A549 (cell line): ENCODE measurements at regions not wholly inside any gene's neighbourhood (a gene's known extent, or its start where the extent isn't known, plus 50 kb on each side); places are given as distances from the start of the nearest gene placed in this dataset.

Experiments
- ATAC-seq, 2 experiments: fragments of 200-7000 bp in 1 of 2; fragments of >200 bp in 1 of 2; cut with Nextera tagmentation in 1 of 2; cut with Tn5 transposase in 1 of 2; 3 replicates each; pipeline versions ENCODE4 v1.8.0 to v1.9.1; 2018 to 2020; ENCODE audit warnings: mild to moderate bottlenecking in 1 of 2, moderate library complexity in 1 of 2
- CTCF ChIA-PET: fragments of 300-600 bp; sonication (Branson Sonifier 250); formaldehyde crosslinking; extraction: SDS; loops from one replicate; lab custom pipeline; 2021; ENCODE audit warnings: antibody characterized with exemption, inconsistent platforms; lab: Yijun Ruan, JAX
- POLR2A ChIA-PET: fragments of 350-600 bp; formaldehyde crosslinking; extraction: SDS; loops from one replicate; lab custom pipeline; 2021; ENCODE audit warnings: antibody characterized with exemption, inconsistent platforms; lab: Yijun Ruan, JAX
- DNase-seq, 2 experiments: peaks; one replicate each; pipeline versions ENCODE4 v3.0.0 to v3.0.0-alpha.2; 2011 to 2016; ENCODE audit warnings: low read depth in 1 of 2, low spot score in 1 of 2
- FAIRE-seq: peaks from 2 replicates; lab custom pipeline; 2011; peaks lifted over from hg19 to GRCh38; lab: Jason Lieb, UNC
- H3K27ac ChIP-seq, 2 experiments: fragments of >200 bp; sonication (Bioruptor Twin); formaldehyde crosslinking; 3 replicates each; pipeline ENCODE4 v1.5.1; 2016 to 2017
- H3K4me1 ChIP-seq: fragments of >200 bp; sonication (Bioruptor Twin); formaldehyde crosslinking; 3 replicates; pipeline ENCODE4 v1.6.1; 2016
- H3K4me2 ChIP-seq: fragments of >200 bp; sonication (Bioruptor Twin); formaldehyde crosslinking; 3 replicates; pipeline ENCODE4 v1.6.1; 2016
- H3K4me3 ChIP-seq: fragments of >200 bp; sonication (Bioruptor Twin); formaldehyde crosslinking; 3 replicates; pipeline ENCODE4 v1.5.1; 2016
- H3K9me3 ChIP-seq: fragments of >200 bp; sonication (Bioruptor Twin); formaldehyde crosslinking; 3 replicates; pipeline ENCODE4 v1.6.1; 2016
- CHD4 ChIP-seq: fragments of 200-600 bp; sonication (generic); IDR thresholded peaks from 2 replicates; pipeline ENCODE4 v1.6.1; 2016; ENCODE audit warnings: antibody characterized with exemption, mild to moderate bottlenecking, borderline replicate concordance
- CTCF ChIP-seq: fragments of >200 bp; sonication (Bioruptor Twin); formaldehyde crosslinking; IDR thresholded peaks from 3 replicates; pipeline ENCODE4 v1.5.1; 2016
- E2F6 ChIP-seq: IDR thresholded peaks from 2 replicates; pipeline ENCODE4 v1.6.1; 2012; ENCODE audit warnings: low read depth, borderline replicate concordance
- EHF ChIP-seq: fragments of 250-450 bp; sonication (Bioruptor Pico); IDR thresholded peaks from 2 replicates; pipeline ENCODE4 v1.5.0; 2020; ENCODE audit warnings: mild to moderate bottlenecking
- ESRRA ChIP-seq: fragments of 150-350 bp; IDR thresholded peaks from 2 replicates; pipeline ENCODE4 v1.6.1; 2014; ENCODE audit warnings: mild to moderate bottlenecking, low read length, borderline replicate concordance
- HDAC2 ChIP-seq: fragments of 200-600 bp; sonication (generic); IDR thresholded peaks from 2 replicates; pipeline ENCODE4 v1.6.1; 2016
- HMGXB4 ChIP-seq: fragments of 250-450 bp; sonication (Bioruptor Pico); IDR thresholded peaks from 2 replicates; pipeline ENCODE4 v1.5.0; 2021; ENCODE audit warnings: mild to moderate bottlenecking, moderate library complexity, borderline replicate concordance
- HOXB13 ChIP-seq: fragments of 250-450 bp; sonication (Bioruptor Pico); IDR thresholded peaks from 2 replicates; pipeline ENCODE4 v1.5.0; 2020; ENCODE audit warnings: low read depth, mild to moderate bottlenecking, moderate library complexity
- MAX ChIP-seq: IDR thresholded peaks from 2 replicates; pipeline ENCODE4 v1.6.1; 2012
- MAZ ChIP-seq: fragments of 150-350 bp; IDR thresholded peaks from 2 replicates; pipeline ENCODE4 v1.6.1; 2014; ENCODE audit warnings: antibody characterized with exemption, low read depth, low read length, borderline replicate concordance
- NPAS2 ChIP-seq: fragments of 250-450 bp; sonication (Bioruptor Pico); IDR thresholded peaks from 2 replicates; pipeline ENCODE4 v1.8.0; 2022; ENCODE audit warnings: mild to moderate bottlenecking, moderate library complexity, borderline replicate concordance
- PBX3 ChIP-seq: IDR thresholded peaks from 2 replicates; pipeline ENCODE4 v1.6.1; 2012
- POLR2A ChIP-seq: IDR thresholded peaks from 2 replicates; pipeline ENCODE4 v1.6.1; 2012; ENCODE audit warnings: mild to moderate bottlenecking, low read length
- RAD21 ChIP-seq, 2 experiments: fragments of >200 bp in 1 of 2; sonication (Bioruptor Twin) in 1 of 2; formaldehyde crosslinking in 1 of 2; IDR thresholded peaks in 1 of 2; conservative IDR thresholded peaks in 1 of 2; 2 replicates in 1 of 2; 3 replicates in 1 of 2; pipeline ENCODE4 v1.6.1; 2012 to 2018; ENCODE audit warnings: inconsistent platforms in 1 of 2
- RCOR1 ChIP-seq: fragments of 150-350 bp; IDR thresholded peaks from 2 replicates; pipeline ENCODE4 v1.6.1; 2014; ENCODE audit warnings: antibody characterized with exemption, low read length, low read depth
- SMC3 ChIP-seq: fragments of >200 bp; sonication (Bioruptor Twin); formaldehyde crosslinking; IDR thresholded peaks from 3 replicates; pipeline ENCODE4 v1.6.1; 2018; ENCODE audit warnings: inconsistent platforms
- USF2 ChIP-seq: fragments of 450-650 bp; IDR thresholded peaks from 2 replicates; pipeline ENCODE4 v1.6.1; 2014; ENCODE audit warnings: antibody characterized with exemption
- ZC3H11A ChIP-seq: fragments of 450-650 bp; IDR thresholded peaks from 2 replicates; pipeline ENCODE4 v1.6.1; 2014; ENCODE audit warnings: antibody characterized with exemption, mild to moderate bottlenecking
- WGBS: methylation state at CpG from one replicate; pipeline ENCODE4 v1.1.6; 2017; ENCODE audit errors: missing lambda C conversion rate; 5-methylcytosine and 5-hydroxymethylcytosine counted together

- TF ChIP-seq HMGXB4: no peak
- no peak for TF ChIP-seq CTCF
- no peak for TF ChIP-seq CHD4
- 28% methylated on average over 3 of the region's 3 CpGs for WGBS
- no peaks in the 10 kb centered on the region for H3K4me1 ChIP-seq
- no peak overlapping the region for H3K4me2 ChIP-seq
- no peak for DNase-seq
- CTCF ChIA-PET: no interaction called here
- no peak for ATAC-seq
- POLR2A ChIA-PET: no interaction called here
- no peaks in the 10 kb centered on the region for H3K9me3 ChIP-seq
- no peak for FAIRE-seq
- no peak overlapping the region for H3K4me3 ChIP-seq
- no peak overlapping the region for H3K27ac ChIP-seq
These were observed 206.0 kb downstream of the KIT start for GRCh38 chr4:54863571-54864255.

GRCh38 chr4:54861201-54861600 is 203.4 kb downstream of the KIT start:
- WGBS: 0% methylated on average over 2 of the region's 2 CpGs
- DNase-seq (no peak), ATAC-seq (no peak), FAIRE-seq (no peak)
- H3K4me1 ChIP-seq: no peaks in the 10 kb centered on the region
- no peak overlapping the region for H3K4me2 ChIP-seq
- no peak overlapping the region for H3K4me3 ChIP-seq
- no peak for TF ChIP-seq MAX
- no peak for TF ChIP-seq HDAC2
- ChIA-PET POLR2A (no interaction called here), CTCF (no interaction called here)
- H3K27ac ChIP-seq: no peak overlapping the region
- H3K9me3 ChIP-seq: no peaks in the 10 kb centered on the region

- no peaks in the 10 kb centered on the region for H3K9me3 ChIP-seq
- no peak overlapping the region for H3K27ac ChIP-seq
- TF ChIP-seq USF2: no peak
- TF ChIP-seq PBX3: no peak
- TF ChIP-seq SMC3: no peak
- TF ChIP-seq E2F6: no peak
- no peak for TF ChIP-seq NPAS2 (CRISPR knock-in tag)
- no peak for TF ChIP-seq RCOR1
- no peak for TF ChIP-seq RAD21 (conservative IDR thresholded peaks at IDR 0.05 in 1 of 2, IDR thresholded peaks at IDR 0.05 in 1 of 2)
- TF ChIP-seq MAZ: no peak
- TF ChIP-seq ESRRA: no peak
- TF ChIP-seq EHF (CRISPR knock-in tag): no peak
- no peak for TF ChIP-seq ZC3H11A
- no peak for TF ChIP-seq HOXB13
- no peak for TF ChIP-seq CTCF
- TF ChIP-seq POLR2A: no peak
- H3K4me1 ChIP-seq: no peaks in the 10 kb centered on the region
- ChIA-PET CTCF (no interaction called here), POLR2A (no interaction called here)
- WGBS: 29% methylated on average over 9 of the region's 9 CpGs
- ATAC-seq (no peak), DNase-seq (no peak), FAIRE-seq (no peak)
- H3K4me2 ChIP-seq: no peak overlapping the region
- H3K4me3 ChIP-seq: no peak overlapping the region
These were observed 197.6 kb downstream of the KIT start for GRCh38 chr4:54855191-54855854.
